ENCODE measurements at regions not wholly inside any gene's neighbourhood (a gene's known extent, or its start where the extent isn't known, plus 50 kb on each side); places are given as distances from the start of the nearest gene placed in this dataset.
"Not testable (repeated sequence)": the region's sequence is repeated elsewhere in the genome, so short reads cannot be mapped to it uniquely, and the experiment has no call there.

GRCh38 chr4:121616449-121616848, 80.3 kb downstream of the ANXA5 start:
- not testable (repeated sequence) for DNase-seq

DNA sequence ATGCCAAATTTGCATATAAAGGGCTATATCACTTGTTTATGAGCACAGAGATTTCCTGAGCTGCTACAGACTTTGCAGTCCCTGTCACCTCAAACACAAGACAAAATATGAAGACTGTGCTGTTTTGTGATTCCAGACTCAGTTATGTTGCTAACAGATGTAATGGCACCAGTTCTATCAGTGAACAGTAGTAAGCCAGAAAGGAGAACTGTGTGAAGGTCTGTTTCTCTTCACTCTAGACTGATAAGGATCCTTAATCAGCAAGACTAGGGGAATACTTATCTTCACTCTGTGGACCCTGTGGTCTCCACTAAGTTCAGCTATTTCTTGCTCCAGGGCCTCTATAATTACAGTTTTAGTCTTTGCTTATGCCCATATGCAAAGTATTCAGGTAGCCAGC, 82.7 kb downstream of the ANXA5 start:
- no peak for DNase-seq

DNA sequence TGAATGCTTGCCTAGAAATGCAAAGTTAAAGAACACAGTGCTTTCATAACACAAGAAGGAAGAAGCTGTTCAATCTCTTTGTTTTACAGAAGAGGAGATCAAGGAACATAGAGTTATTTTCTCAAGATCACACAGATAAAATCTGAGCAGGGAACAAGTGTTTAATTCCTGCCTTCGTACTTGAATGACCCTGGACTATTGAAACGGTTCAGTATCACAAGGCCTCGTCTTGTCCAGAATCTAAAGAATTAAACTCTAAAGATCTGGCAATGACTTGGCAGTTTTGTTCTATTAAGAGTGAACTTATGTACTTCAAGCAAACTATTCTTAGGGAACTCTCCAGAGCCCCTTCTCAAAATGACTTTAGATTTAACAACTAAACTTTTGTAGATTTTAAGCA, 97.7 kb downstream of the ANXA5 start:
- no peak for DNase-seq

GRCh38 chr4:121597346-121597934, 99.3 kb downstream of the ANXA5 start:
- no peak for DNase-seq

GRCh38 chr4:121594796-121595526, 101.8 kb downstream of the ANXA5 start:
- no peak for DNase-seq

DNA sequence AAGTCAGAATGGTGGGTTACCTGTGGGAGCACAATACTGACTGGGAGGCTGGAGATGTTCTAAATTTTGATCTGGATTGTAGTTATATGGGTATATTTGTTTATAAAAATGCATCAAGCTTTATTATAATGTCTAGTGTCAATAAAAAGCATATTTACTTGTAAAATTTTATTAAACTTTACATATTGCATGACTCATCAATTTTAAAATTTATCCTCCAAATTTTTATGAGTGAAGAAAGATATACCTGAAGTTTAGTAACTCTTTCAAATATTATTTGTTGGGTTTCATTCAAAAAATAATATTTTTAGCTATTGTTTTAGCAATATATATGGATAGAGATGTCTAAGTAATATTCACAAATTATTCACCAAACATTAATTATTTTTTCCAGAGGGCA, 103.0 kb downstream of the ANXA5 start:
- DNase-seq, result no peak

GRCh38 chr4:121592257-121592656, 104.5 kb downstream of the ANXA5 start:
- DNase-seq, result not testable (repeated sequence)

DNA sequence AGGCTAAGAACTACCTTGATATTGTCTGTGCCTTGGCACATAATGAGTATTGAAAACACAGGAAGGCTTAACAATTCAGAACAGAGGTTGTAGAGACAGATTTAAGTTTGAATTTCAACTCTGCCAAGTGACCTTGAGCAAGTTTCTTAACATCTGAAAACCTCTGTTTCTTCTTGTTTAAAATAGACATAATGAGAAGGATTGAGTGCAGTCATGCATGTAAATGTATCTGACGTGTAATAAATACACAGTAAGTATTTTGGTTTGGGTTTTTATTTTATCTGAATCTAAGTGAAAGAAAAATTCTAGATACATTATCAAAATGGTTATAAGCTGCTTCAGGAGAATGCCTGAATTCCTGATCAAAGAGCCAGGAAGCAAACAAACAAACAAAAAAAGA, 111.9 kb downstream of the ANXA5 start:
- DNase-seq, result no peak

- no peak for DNase-seq
Observed at GRCh38 chr4:121583396-121583795, 113.4 kb downstream of the ANXA5 start.

DNA sequence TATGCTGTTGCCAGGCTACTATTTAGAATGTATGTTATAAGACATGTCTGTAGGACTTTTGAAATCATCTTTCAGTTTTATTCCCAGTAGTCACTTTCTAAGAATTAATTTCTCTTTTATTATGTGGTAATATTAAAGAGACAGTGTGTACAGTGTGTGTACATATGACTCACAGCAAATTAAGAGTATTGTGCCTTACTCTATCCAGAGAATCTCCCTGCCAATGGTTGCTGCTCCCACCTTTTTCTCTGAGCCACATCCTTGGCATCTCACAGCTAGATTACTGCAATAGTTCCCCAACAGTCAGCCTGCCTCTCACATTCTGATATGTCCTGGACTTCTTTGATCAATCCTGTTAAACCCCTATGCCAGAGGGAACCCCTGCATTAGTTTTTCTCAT, 114.5 kb downstream of the ANXA5 start:
- no peak for DNase-seq

DNA sequence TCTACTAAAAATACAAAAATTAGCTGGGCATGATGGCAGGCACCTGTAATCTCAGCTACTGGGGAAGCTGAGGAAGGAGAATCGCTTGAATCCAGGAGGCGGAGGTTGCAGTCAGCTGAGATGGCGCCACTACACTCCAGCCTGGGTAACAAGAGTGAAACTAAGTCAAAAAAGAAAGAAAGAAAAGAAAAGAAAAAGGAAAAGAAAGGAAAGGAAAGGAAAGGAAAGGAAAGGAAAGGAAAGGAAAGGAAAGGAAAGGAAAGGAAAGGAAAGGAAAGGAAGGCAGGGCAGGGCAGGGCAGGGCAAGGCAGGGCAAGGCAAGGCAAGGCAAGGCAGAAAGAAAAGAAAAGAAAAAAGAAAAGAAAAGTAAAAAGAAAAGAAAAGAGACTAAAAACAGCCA, 121.4 kb downstream of the ANXA5 start:
- not testable (repeated sequence) for DNase-seq

- DNase-seq, result no peak
Observed at GRCh38 chr4:121574618-121575017, 122.2 kb downstream of the ANXA5 start.

- DNase-seq, result no peak
Observed at GRCh38 chr4:121567748-121568147, 129.0 kb downstream of the ANXA5 start.

GRCh38 chr4:121564840-121565375, 131.9 kb downstream of the ANXA5 start:
- no peak for DNase-seq

DNA sequence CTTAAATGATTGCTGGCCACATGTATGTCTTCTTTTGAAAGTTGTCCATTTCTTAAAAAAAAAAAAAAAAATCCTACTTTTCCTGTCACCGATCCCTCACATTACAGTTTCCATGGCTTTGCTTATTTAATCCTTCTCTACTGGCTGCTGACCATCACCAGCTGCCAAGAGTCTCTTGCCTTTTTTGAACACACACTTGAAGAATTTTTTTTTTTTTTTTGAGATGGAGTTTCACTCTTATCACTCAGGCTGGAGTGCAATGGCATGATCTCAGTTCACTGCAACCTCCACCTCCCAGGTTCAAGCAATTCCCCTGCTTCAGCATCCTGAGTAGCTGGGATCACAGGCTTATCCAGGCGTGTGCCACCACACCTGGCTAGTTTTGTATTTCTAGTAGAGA, 134.0 kb downstream of the ANXA5 start:
- no peak for DNase-seq

GRCh38 chr4:121555315-121556107, 141.3 kb downstream of the ANXA5 start:
- DNase-seq, result no peak

DNA sequence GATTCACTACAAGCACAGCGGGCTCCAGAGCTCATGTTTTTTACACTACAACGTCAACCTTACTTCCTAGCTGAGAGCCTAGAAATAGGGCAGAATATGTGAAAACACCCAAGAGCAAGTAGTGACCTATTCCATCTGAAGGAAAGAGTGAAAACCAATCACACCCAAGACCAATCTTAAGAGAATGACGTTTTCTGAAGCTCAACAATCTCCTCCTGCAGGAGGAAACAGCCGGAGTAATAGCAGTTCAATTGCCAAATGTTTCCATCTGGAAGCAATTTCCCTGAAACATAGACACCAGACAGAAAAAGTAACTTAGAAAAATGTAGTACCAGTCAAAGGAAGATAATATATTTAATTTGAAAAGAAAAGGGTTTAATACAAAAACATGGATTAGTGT, 142.4 kb downstream of the ANXA5 start:
- no peak for DNase-seq

DNA sequence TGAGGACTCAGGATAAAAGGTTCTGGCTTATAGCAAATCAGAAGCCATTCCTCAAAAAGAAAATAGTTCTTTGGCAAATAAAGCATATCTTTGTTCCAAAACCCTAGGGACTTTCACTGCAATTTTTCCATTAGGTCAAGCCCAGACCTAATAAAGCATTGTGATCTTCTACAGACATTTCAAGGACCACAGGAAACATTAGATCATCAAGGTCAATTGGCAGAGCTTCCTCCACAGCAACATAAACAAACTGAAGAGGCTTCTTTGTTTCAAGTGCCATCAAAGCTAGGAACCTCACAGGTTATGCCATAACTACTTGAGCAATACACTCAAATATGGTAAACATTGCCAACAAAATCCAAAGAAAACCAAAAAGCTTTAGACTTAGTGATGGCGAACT, 144.9 kb downstream of the ANXA5 start:
- DNase-seq, result no peak

DNA sequence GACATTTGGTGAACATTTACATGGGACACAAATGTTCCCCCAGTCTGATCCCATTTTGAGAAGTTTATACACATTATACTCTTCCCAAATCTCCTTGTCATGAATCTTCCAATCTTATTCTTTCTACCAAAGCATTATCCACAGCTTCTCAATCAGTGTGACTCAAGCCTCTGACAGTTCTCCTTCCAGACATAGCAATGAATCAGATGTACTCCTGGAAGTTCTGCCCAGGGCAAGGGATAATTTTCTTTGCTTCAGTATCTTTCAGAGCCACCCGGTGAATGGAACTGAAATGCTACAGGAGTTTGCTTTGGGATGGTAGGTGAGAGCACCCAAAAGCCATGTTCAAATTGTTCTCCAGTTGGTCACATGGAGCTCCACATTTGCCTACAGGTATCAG, 145.5 kb downstream of the ANXA5 start:
- DNase-seq, result no peak

DNA sequence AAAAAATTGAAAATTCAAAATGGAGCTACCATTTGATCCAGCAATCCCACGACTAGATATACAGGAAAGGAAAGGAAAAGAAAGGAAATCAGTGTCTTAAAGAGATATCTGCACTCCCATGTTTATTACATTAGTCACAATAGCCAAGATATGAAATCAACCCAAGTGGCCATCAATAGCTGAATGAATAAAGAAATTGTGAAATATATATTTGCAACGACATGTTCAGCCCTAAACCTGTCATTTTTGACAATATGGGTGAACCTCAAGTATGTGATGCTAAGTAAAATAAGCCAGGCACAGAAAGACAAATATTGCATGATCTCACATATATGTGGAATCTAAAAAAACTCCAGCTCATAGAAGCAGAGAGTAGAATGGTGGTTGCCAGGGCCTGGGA, 155.1 kb downstream of the ANXA5 start:
- no peak for DNase-seq

DNA sequence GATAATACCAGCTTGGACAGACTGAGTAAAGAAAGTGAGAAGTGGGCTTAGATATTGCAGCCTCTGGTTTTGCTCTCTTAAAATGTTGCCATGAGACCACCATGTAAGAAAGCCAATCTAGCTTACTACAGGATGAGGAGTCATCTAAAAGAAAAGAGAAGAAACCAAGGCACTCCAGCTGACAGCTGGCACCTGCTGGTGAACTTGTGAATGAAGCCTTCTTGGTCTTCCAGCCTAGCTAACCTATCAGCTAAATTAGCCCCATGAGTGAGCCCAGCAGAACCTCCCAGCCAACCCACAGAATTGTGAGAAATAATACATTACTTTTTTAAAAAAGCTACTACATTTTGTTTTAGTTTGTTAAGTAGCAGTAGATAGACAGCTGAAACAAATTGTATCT, 154.5 kb upstream of the QRFPR start:
- DNase-seq, result no peak

DNA sequence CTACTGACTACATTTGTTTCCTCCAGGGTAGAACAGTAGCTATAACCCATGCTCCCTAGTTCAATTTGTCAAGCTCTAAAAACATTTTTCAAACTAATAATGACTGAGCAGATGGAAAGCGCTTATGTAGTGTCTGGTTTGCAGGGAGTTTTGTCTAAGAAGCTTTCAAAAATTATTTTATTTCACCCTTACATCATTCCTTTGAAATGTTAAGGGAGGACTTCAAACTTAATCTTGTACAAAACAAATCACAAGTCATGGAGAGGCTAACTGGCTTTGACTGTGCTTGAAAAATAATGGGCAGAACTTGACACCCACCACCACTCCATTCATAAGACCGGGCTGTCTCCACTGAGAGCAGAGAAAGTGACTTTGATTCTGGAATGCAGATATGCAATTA, 153.4 kb upstream of the QRFPR start:
- no peak for DNase-seq

DNA sequence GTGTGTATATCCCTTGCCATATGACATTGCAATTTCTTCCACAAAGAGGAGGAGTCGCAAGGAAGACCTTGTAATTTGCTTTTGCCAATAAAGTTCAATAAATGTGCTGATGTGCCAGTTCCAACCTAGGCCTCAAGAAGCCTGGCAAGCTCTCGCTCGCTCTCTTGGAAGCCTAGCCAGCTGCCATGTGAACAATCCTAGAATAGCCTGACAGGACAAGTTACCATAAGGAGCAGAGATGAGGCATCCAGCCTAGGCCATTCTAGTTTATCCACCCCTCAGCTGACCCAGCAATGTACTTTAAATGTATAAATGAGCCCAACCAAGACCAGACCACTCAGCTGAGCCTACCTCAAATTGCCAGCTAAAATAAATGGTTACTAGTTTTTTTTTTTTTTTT, 145.7 kb upstream of the QRFPR start:
- no peak for DNase-seq
